Endothelial cell of umbilical vein (primary cell): ENCODE measurements at regions not wholly inside any gene's neighbourhood (a gene's known extent, or its start where the extent isn't known, plus 50 kb on each side); places are given as distances from the start of the nearest gene placed in this dataset.

Source experiments
- BruUV-seq: library from RNA; stranded (reverse); fragments of 400-500 nt; replicated peaks from 2 replicates; lab custom pipeline; 2021; lab: Mats Ljungman, UMichigan
- CTCF ChIA-PET: fragments of 300-600, 350-600 bp; sonication (Branson Sonifier 250); formaldehyde crosslinking; loops from one replicate; lab custom pipeline; 2021; ENCODE audit warnings: antibody characterized with exemption, inconsistent platforms; lab: Charles Lee
- POLR2A ChIA-PET: fragments of 300-600, 350-600 bp; sonication (Branson Sonifier 250); formaldehyde crosslinking; loops from one replicate; lab custom pipeline; 2021; ENCODE audit warnings: antibody characterized with exemption, inconsistent platforms; lab: Charles Lee
- DNase-seq: peaks from one replicate; pipeline ENCODE4 v3.0.0-alpha.2; 2011; ENCODE audit warnings: low read depth, low spot score
- FAIRE-seq: peaks from 2 replicates; lab custom pipeline; 2011; peaks lifted over from hg19 to GRCh38; lab: Jason Lieb, UNC
- H2AFZ ChIP-seq: 2 replicates; pipeline ENCODE4 v1.6.0; 2012; ENCODE audit warnings: low read depth, low read length, control low read depth, inconsistent platforms
- H3K27ac ChIP-seq: 2 replicates; pipeline ENCODE4 v1.5.1; 2011; ENCODE audit warnings: low read depth, mild to moderate bottlenecking, control low read depth, low read length, moderate library complexity; ENCODE audit not compliant: insufficient read depth
- H3K27me3 ChIP-seq, 2 experiments: 2 replicates each; pipeline versions ENCODE4 v1.6.0 to v1.6.1; 2011; ENCODE audit warnings: low read length in 2 of 2, mixed read lengths in 1 of 2; ENCODE audit not compliant: control insufficient read depth in 2 of 2, insufficient read depth in 2 of 2
- H3K36me3 ChIP-seq, 2 experiments: 2 replicates in 1 of 2; 3 replicates in 1 of 2; pipeline ENCODE4 v1.5.1; 2011; ENCODE audit warnings: low read length in 2 of 2, mild to moderate bottlenecking in 1 of 2, moderate library complexity in 1 of 2; ENCODE audit not compliant: control insufficient read depth in 2 of 2, insufficient read depth in 2 of 2; ENCODE audit errors: extremely low read depth in 1 of 2
- H3K4me1 ChIP-seq: 3 replicates; pipeline ENCODE4 v1.5.1; 2011; ENCODE audit warnings: mild to moderate bottlenecking, low read length; ENCODE audit not compliant: control insufficient read depth, insufficient read depth; ENCODE audit errors: extremely low read depth
- H3K4me2 ChIP-seq: 2 replicates; pipeline ENCODE4 v1.6.1; 2011; ENCODE audit warnings: low read length, control low read depth, mixed read lengths; ENCODE audit not compliant: insufficient read depth
- H3K4me3 ChIP-seq, 3 experiments: fragments of 200-600 bp in 1 of 3; sonication (generic), shearing (Covaris generic) in 1 of 3; replicated peaks in 1 of 3; 2 replicates each; pipeline ENCODE4 v1.5.1; 2011 to 2016; ENCODE audit warnings: control low read depth in 3 of 3, low read length in 3 of 3, mild to moderate bottlenecking in 2 of 3, inconsistent platforms in 1 of 3, low read depth in 1 of 3, moderate library complexity in 1 of 3; ENCODE audit not compliant: insufficient read depth in 1 of 3
- H3K79me2 ChIP-seq: 2 replicates; pipeline ENCODE4 v1.6.0; 2012; ENCODE audit warnings: low read length, inconsistent platforms; ENCODE audit not compliant: control insufficient read depth, insufficient read depth
- H3K9ac ChIP-seq: replicated peaks from 2 replicates; pipeline ENCODE3; 2011; ENCODE audit warnings: low read length, control low read depth; ENCODE audit not compliant: insufficient read depth; ENCODE audit errors: extremely low read depth
- H3K9me1 ChIP-seq: replicated peaks from 3 replicates; pipeline ENCODE4 v1.6.0; 2011; ENCODE audit warnings: mild to moderate bottlenecking, low read length; ENCODE audit not compliant: control insufficient read depth, insufficient read depth; ENCODE audit errors: extremely low read depth
- H3K9me3 ChIP-seq: replicated peaks from 2 replicates; pipeline ENCODE4 v1.5.1; 2012; ENCODE audit warnings: low read length, inconsistent platforms; ENCODE audit not compliant: control insufficient read depth, insufficient read depth
- H4K20me1 ChIP-seq: replicated peaks from 2 replicates; pipeline ENCODE3; 2011; ENCODE audit warnings: mild to moderate bottlenecking, low read length; ENCODE audit not compliant: control insufficient read depth, insufficient read depth; ENCODE audit errors: extremely low read depth
- EZH2 ChIP-seq: IDR thresholded peaks from 2 replicates; pipeline ENCODE4 v1.6.1; 2012; ENCODE audit warnings: borderline replicate concordance, low read depth, mild to moderate bottlenecking, moderate library complexity, low read length, inconsistent platforms; ENCODE audit not compliant: severe bottlenecking
- FOS ChIP-seq: IDR thresholded peaks from 2 replicates; pipeline ENCODE4 v1.6.1; 2011; ENCODE audit warnings: mild to moderate bottlenecking, low read length, moderate library complexity, borderline replicate concordance; ENCODE audit not compliant: insufficient read depth
- GATA2 ChIP-seq: IDR thresholded peaks from 2 replicates; pipeline ENCODE4 v1.7.0; 2011; ENCODE audit warnings: low read depth, mild to moderate bottlenecking, moderate library complexity, mixed read lengths, low read length; ENCODE audit not compliant: insufficient read length, insufficient read depth
- JUN ChIP-seq: IDR thresholded peaks from 2 replicates; pipeline ENCODE4 v1.6.1; 2011; ENCODE audit warnings: borderline replicate concordance, low read depth; ENCODE audit not compliant: insufficient read length, insufficient read depth
- MYC ChIP-seq: IDR thresholded peaks from one replicate; pipeline ENCODE4 v1.6.1; 2011; ENCODE audit warnings: mild to moderate bottlenecking, low read depth, low read length
- POLR2A ChIP-seq: IDR thresholded peaks from 2 replicates; pipeline ENCODE4 v1.6.1; 2012; ENCODE audit warnings: low read depth, mild to moderate bottlenecking, control low read depth, low read length
- POLR2AphosphoS5 ChIP-seq: IDR thresholded peaks from 2 replicates; pipeline ENCODE4 v1.6.1; 2012; ENCODE audit warnings: low read depth, mild to moderate bottlenecking, control low read depth, low read length, moderate library complexity; ENCODE audit not compliant: insufficient read depth
- dilution Hi-C: fragments of 300-500 bp; cut with MboI; formaldehyde crosslinking; loops from one replicate; pipeline ENCODE4 v1.15.0; 2019; ENCODE audit warnings: low sequenced_read_pairs; ENCODE audit not compliant: extremely low pct_ligation_motif_present
- intact Hi-C: fragments of 100-400 bp; cut with micrococcal nuclease; formaldehyde crosslinking; loops from one replicate; pipeline ENCODE4 v1.10.0; 2022
- TF ChIP-seq, protein P1 (sequence below): IDR thresholded peaks from 2 replicates; pipeline ENCODE4 v1.6.1; 2011; ENCODE audit not compliant: insufficient read depth, insufficient read length
- TF ChIP-seq, protein P2 (sequence below), 2 donors: IDR thresholded peaks; 1 replicate in 1 of 2; 2 replicates in 1 of 2; pipeline ENCODE4 v1.5.1; 2011; ENCODE audit warnings: low read length in 2 of 2, mild to moderate bottlenecking in 2 of 2, moderate library complexity in 2 of 2, control low read depth in 1 of 2, inconsistent platforms in 1 of 2, low read depth in 1 of 2; ENCODE audit not compliant: insufficient read depth in 1 of 2; ENCODE audit errors: extremely low read depth in 1 of 2

DNA sequence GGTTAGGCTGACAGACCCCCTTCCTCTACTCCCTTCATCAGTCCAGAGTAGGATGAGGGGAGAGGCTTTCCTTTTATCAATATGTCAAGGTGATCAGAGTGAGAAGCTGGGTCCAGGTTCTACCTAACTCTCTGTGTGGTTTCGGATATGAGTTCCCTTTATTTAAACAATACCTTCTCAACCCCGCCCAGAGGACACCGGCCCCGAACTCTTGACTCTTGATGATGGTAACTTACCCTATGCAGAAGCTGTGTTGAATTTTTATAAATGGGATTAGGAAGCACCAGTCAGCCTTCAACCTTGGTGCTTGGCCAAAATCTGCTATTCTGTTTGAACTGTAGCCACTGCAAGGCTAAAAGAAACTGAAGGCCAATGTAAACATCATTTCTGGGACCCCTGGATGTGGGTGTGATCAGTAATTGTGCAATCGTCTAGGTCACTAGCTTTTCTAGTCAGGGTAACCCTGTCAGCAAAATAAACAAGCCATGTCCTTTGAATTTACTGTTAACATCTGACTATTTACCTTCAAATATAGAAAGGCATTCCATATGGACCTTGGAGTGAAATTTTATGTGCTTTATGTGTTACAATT lies 398.3 kb downstream of the SEC16B start:
- no peaks in the 10 kb centered on the region for H3K36me3 ChIP-seq
- ChIA-PET CTCF (no interaction called here), POLR2A (no interaction called here)
- H3K9me1 ChIP-seq: no peaks in the 10 kb centered on the region
- BruUV-seq: no TSS peak
- no peak overlapping the region for H3K27ac ChIP-seq
- no peak overlapping the region for H3K4me3 ChIP-seq
- H3K27me3 ChIP-seq: no peaks in the 10 kb centered on the region
- dilution Hi-C loops (no loop called here), intact Hi-C loops (no loop called here)
- TF ChIP-seq, protein P1, sequence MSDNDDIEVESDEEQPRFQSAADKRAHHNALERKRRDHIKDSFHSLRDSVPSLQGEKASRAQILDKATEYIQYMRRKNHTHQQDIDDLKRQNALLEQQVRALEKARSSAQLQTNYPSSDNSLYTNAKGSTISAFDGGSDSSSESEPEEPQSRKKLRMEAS: no peak
- TF ChIP-seq GATA2: no peak
- TF ChIP-seq EZH2: no peak
- TF ChIP-seq FOS: no peak
- TF ChIP-seq, protein P2, sequence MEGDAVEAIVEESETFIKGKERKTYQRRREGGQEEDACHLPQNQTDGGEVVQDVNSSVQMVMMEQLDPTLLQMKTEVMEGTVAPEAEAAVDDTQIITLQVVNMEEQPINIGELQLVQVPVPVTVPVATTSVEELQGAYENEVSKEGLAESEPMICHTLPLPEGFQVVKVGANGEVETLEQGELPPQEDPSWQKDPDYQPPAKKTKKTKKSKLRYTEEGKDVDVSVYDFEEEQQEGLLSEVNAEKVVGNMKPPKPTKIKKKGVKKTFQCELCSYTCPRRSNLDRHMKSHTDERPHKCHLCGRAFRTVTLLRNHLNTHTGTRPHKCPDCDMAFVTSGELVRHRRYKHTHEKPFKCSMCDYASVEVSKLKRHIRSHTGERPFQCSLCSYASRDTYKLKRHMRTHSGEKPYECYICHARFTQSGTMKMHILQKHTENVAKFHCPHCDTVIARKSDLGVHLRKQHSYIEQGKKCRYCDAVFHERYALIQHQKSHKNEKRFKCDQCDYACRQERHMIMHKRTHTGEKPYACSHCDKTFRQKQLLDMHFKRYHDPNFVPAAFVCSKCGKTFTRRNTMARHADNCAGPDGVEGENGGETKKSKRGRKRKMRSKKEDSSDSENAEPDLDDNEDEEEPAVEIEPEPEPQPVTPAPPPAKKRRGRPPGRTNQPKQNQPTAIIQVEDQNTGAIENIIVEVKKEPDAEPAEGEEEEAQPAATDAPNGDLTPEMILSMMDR (IDR thresholded peaks at IDR 0.05; ENCODE audit: extremely low read depth in 1 of 2, insufficient read depth in 1 of 2, low read depth in 1 of 2, low read length in 2 of 2): no peak
- no peak for TF ChIP-seq JUN
- no peak for TF ChIP-seq MYC
- TF ChIP-seq POLR2A: no peak
- no peak for TF ChIP-seq POLR2AphosphoS5
- no peak overlapping the region for H2AFZ ChIP-seq
- H3K9ac ChIP-seq: no peak overlapping the region
- no peaks in the 10 kb centered on the region for H3K9me3 ChIP-seq
- no peak overlapping the region for H3K4me2 ChIP-seq
- H4K20me1 ChIP-seq: no peaks in the 10 kb centered on the region
- no peaks in the 10 kb centered on the region for H3K79me2 ChIP-seq
- no peaks in the 10 kb centered on the region for H3K4me1 ChIP-seq
- DNase-seq: peak; percentile 48
- no peak for FAIRE-seq
